MM.1S (cell line): ENCODE measurements at regions not wholly inside any gene's neighbourhood (a gene's known extent, or its start where the extent isn't known, plus 50 kb on each side); places are given as distances from the start of the nearest gene placed in this dataset.

Experiments
- EZH2 ChIP-seq: fragments of 300-600 bp; sonication (generic); optimal IDR thresholded peaks from 2 replicates; pipeline ENCODE3; 2017; ENCODE audit warnings: low read depth, mild to moderate bottlenecking, antibody characterized with exemption, low read length, mixed read lengths
- TF ChIP-seq, protein P1 (sequence below): fragments of 300-600 bp; sonication (generic); IDR thresholded peaks from 2 replicates; pipeline ENCODE4 v1.5.1; 2016; ENCODE audit warnings: antibody characterized with exemption, low read length, mixed read lengths

DNA sequence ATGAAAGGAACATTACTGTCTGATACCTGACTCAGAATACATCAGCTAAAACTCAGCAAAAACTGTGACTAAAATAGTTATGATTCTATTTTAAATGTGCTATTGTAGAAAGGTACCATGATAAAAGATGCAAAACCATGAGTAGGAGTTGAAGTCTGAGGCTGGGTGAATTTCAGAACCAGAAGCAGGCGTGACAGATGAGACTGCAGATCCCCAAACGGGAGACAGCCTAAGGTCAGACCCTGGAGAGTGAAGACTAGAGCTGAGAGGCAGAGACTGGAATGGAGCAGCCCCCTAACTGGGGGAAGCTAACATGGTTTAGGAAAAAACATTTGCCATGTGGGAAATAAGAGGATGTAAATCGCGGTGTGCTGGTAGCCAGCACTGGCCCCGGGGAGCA, 275.8 kb downstream of the POM121L12 start:
- TF ChIP-seq, protein P1, sequence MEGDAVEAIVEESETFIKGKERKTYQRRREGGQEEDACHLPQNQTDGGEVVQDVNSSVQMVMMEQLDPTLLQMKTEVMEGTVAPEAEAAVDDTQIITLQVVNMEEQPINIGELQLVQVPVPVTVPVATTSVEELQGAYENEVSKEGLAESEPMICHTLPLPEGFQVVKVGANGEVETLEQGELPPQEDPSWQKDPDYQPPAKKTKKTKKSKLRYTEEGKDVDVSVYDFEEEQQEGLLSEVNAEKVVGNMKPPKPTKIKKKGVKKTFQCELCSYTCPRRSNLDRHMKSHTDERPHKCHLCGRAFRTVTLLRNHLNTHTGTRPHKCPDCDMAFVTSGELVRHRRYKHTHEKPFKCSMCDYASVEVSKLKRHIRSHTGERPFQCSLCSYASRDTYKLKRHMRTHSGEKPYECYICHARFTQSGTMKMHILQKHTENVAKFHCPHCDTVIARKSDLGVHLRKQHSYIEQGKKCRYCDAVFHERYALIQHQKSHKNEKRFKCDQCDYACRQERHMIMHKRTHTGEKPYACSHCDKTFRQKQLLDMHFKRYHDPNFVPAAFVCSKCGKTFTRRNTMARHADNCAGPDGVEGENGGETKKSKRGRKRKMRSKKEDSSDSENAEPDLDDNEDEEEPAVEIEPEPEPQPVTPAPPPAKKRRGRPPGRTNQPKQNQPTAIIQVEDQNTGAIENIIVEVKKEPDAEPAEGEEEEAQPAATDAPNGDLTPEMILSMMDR = no peak
- no peak for TF ChIP-seq EZH2
